Esophagus muscularis mucosa (tissue), 4 donors: ENCODE measurements at regions not wholly inside any gene's neighbourhood (a gene's known extent, or its start where the extent isn't known, plus 50 kb on each side); places are given as distances from the start of the nearest gene placed in this dataset.

Experiments
- DNase-seq: peaks from one replicate; pipeline ENCODE4 v3.0.0-alpha.2; 2017; ENCODE audit errors: extremely low spot score
- H3K27ac ChIP-seq, 4 donors: fragments of 200-600 bp; sonication (generic); replicated peaks in 1 of 4; 1 replicate in 3 of 4; 2 replicates in 1 of 4; pipeline ENCODE4 v1.5.1; 2016 to 2019; ENCODE audit warnings: mild to moderate bottlenecking in 1 of 4
- H3K27me3 ChIP-seq, 4 donors: fragments of 200-600 bp; sonication (generic); one replicate each; pipeline versions ENCODE4 v1.5.1 to v1.6.0; 2016 to 2019
- H3K36me3 ChIP-seq, 4 donors: fragments of 200-600 bp; sonication (generic); one replicate each; pipeline ENCODE4 v1.5.1; 2016 to 2019
- H3K4me1 ChIP-seq, 4 donors: fragments of 200-600 bp; sonication (generic); one replicate each; pipeline ENCODE4 v1.5.1; 2016 to 2019
- H3K4me3 ChIP-seq, 4 donors: fragments of 200-600 bp; sonication (generic); 1 replicate in 2 of 4; 2 replicates in 2 of 4; pipeline ENCODE4 v1.5.1; 2016 to 2019; ENCODE audit warnings: mild to moderate bottlenecking in 4 of 4, moderate library complexity in 1 of 4
- H3K9me3 ChIP-seq, 4 donors: fragments of 200-600 bp; sonication (generic); 1 replicate in 3 of 4; 2 replicates in 1 of 4; pipeline ENCODE4 v1.5.1; 2016 to 2019
- CTCF ChIP-seq, 3 experiments: fragments of 200-600 bp in 2 of 3; fragments of 450-650 bp in 1 of 3; sonication (generic) in 2 of 3; IDR thresholded peaks; one replicate each; pipeline ENCODE4 v1.5.1; 2017 to 2019; ENCODE audit warnings: antibody characterized with exemption in 3 of 3, mild to moderate bottlenecking in 2 of 3, moderate library complexity in 1 of 3
- EP300 ChIP-seq: sonication (generic); formaldehyde crosslinking; IDR thresholded peaks from one replicate; pipeline ENCODE4 v1.6.1; 2017; ENCODE audit warnings: antibody characterized with exemption
- POLR2A ChIP-seq: fragments of 450-650 bp; IDR thresholded peaks from one replicate; pipeline ENCODE4 v1.6.1; 2017; ENCODE audit warnings: antibody characterized with exemption, moderate library complexity, mild to moderate bottlenecking, low read depth
- POLR2AphosphoS5 ChIP-seq, 2 donors: sonication (generic); formaldehyde crosslinking; IDR thresholded peaks; one replicate each; pipeline ENCODE4 v1.6.1; 2017; ENCODE audit warnings: antibody characterized with exemption in 2 of 2
- WGBS: methylation state at CpG from one replicate; pipeline ENCODE4 v1.1.5; 2018; 5-methylcytosine and 5-hydroxymethylcytosine counted together
- intact Hi-C: fragments of 100-400 bp; cut with DNase I; formaldehyde crosslinking; loops from one replicate; pipeline ENCODE4 v1.15.1; 2023

- Histone ChIP-seq H3K27ac (no peak overlapping the region), H3K4me3 (no peak overlapping the region), H3K36me3 (no peaks in the 10 kb centered on the region), H3K9me3 (no peaks in the 10 kb centered on the region), H3K4me1 (no peaks in the 10 kb centered on the region), H3K27me3 (no peaks in the 10 kb centered on the region)
- WGBS: 52% methylated on average over 8 of the region's 8 CpGs
- TF ChIP-seq POLR2A (no peak), POLR2AphosphoS5 (IDR thresholded peaks at IDR 0.05) (no peak), CTCF (IDR thresholded peaks at IDR 0.05) (no peak), EP300 (no peak)
- DNase-seq: no peak
- intact Hi-C loops: no loop called here
These were observed 221.2 kb upstream of the FLRT2 start for GRCh38 chr14:85308531-85309300.

- TF ChIP-seq POLR2AphosphoS5 (IDR thresholded peaks at IDR 0.05): no peak
- no peaks in the 10 kb centered on the region for H3K27me3 ChIP-seq
- H3K36me3 ChIP-seq: no peaks in the 10 kb centered on the region
- DNase-seq: no peak
- intact Hi-C loops: no loop called here
- H3K9me3 ChIP-seq: no peaks in the 10 kb centered on the region
- no peaks in the 10 kb centered on the region for H3K4me1 ChIP-seq
- no peak overlapping the region for H3K4me3 ChIP-seq
- 89% methylated on average over 8 of the region's 8 CpGs for WGBS
- no peak overlapping the region for H3K27ac ChIP-seq
These were observed 219.3 kb upstream of the FLRT2 start for GRCh38 chr14:85310491-85311272.

- WGBS: 87% methylated on average over 2 of the region's 2 CpGs
- DNase-seq: no peak
- TF ChIP-seq EP300 (no peak), POLR2A (no peak), POLR2AphosphoS5 (IDR thresholded peaks at IDR 0.05) (no peak), CTCF (IDR thresholded peaks at IDR 0.05) (no peak)
- H3K36me3 ChIP-seq: no peaks in the 10 kb centered on the region
- intact Hi-C loops: no loop called here
- no peak overlapping the region for H3K4me3 ChIP-seq
- no peaks in the 10 kb centered on the region for H3K4me1 ChIP-seq
- H3K27me3 ChIP-seq: no peaks in the 10 kb centered on the region
- H3K9me3 ChIP-seq: no peaks in the 10 kb centered on the region
- H3K27ac ChIP-seq: no peak overlapping the region
These were observed 216.3 kb upstream of the FLRT2 start for GRCh38 chr14:85313560-85314207.

GRCh38 chr14:85315290-85315689 is 214.7 kb upstream of the FLRT2 start:
- Histone ChIP-seq H3K4me1 (no peaks in the 10 kb centered on the region), H3K36me3 (no peaks in the 10 kb centered on the region), H3K4me3 (no peak overlapping the region), H3K27ac (no peak overlapping the region), H3K9me3 (no peaks in the 10 kb centered on the region), H3K27me3 (no peaks in the 10 kb centered on the region)
- TF ChIP-seq CTCF (IDR thresholded peaks at IDR 0.05) (no peak), POLR2AphosphoS5 (IDR thresholded peaks at IDR 0.05) (no peak), POLR2A (no peak), EP300 (no peak)
- intact Hi-C loops: no loop called here
- 61% methylated on average over 3 of the region's 3 CpGs for WGBS
- DNase-seq: no peak

GRCh38 chr14:85315733-85316290 is 214.1 kb upstream of the FLRT2 start:
- Histone ChIP-seq H3K9me3 (no peaks in the 10 kb centered on the region), H3K4me3 (no peak overlapping the region), H3K27ac (no peak overlapping the region), H3K27me3 (no peaks in the 10 kb centered on the region), H3K36me3 (no peaks in the 10 kb centered on the region), H3K4me1 (no peaks in the 10 kb centered on the region)
- no peak for TF ChIP-seq POLR2AphosphoS5 (IDR thresholded peaks at IDR 0.05)
- no peak for TF ChIP-seq POLR2A
- TF ChIP-seq CTCF (IDR thresholded peaks at IDR 0.05): no peak
- no peak for TF ChIP-seq EP300
- DNase-seq: no peak
- intact Hi-C loops: no loop called here
- 73% methylated on average over 5 of the region's 5 CpGs for WGBS
